Spleen (tissue), 11 donors: ENCODE measurements at regions not wholly inside any gene's neighbourhood (a gene's known extent, or its start where the extent isn't known, plus 50 kb on each side); places are given as distances from the start of the nearest gene placed in this dataset.

Source experiments
- DNase-seq: peaks from one replicate; pipeline ENCODE4 v3.0.0-alpha.2; 2020
- H3K27ac ChIP-seq, 8 donors: fragments of 200-600 bp; sonication (generic) in 7 of 8; 1 replicate in 4 of 8; 2 replicates in 4 of 8; pipeline versions ENCODE4 v1.5.0 to v1.8.0; 2016 to 2021; ENCODE audit warnings: inconsistent platforms in 4 of 8, mild to moderate bottlenecking in 4 of 8, moderate library complexity in 1 of 8
- H3K27me3 ChIP-seq, 7 donors: fragments of 200-600 bp; sonication (generic) in 6 of 7; replicated peaks in 1 of 7; 1 replicate in 4 of 7; 2 replicates in 3 of 7; pipeline versions ENCODE4 v1.5.0 to v1.8.0; 2016 to 2021; ENCODE audit warnings: inconsistent platforms in 3 of 7, mild to moderate bottlenecking in 1 of 7
- H3K36me3 ChIP-seq, 6 donors: fragments of 200-600 bp; sonication (generic) in 5 of 6; 1 replicate in 4 of 6; 2 replicates in 2 of 6; pipeline versions ENCODE4 v1.5.0 to v1.8.0; 2016 to 2021; ENCODE audit warnings: inconsistent platforms in 2 of 6
- H3K4me1 ChIP-seq, 6 donors: fragments of 200-600 bp; sonication (generic) in 5 of 6; 1 replicate in 3 of 6; 2 replicates in 3 of 6; pipeline versions ENCODE4 v1.5.0 to v1.8.0; 2016 to 2021; ENCODE audit warnings: inconsistent platforms in 3 of 6
- H3K4me3 ChIP-seq, 8 donors: fragments of 200-600 bp; sonication (generic) in 7 of 8; 1 replicate in 4 of 8; 2 replicates in 4 of 8; pipeline versions ENCODE4 v1.5.0 to v1.8.0; 2016 to 2021; ENCODE audit warnings: inconsistent platforms in 4 of 8, mild to moderate bottlenecking in 4 of 8, moderate library complexity in 2 of 8
- H3K9me3 ChIP-seq, 8 donors: fragments of 200-600 bp; sonication (generic) in 7 of 8; 1 replicate in 4 of 8; 2 replicates in 4 of 8; pipeline versions ENCODE4 v1.5.0 to v1.8.0; 2016 to 2021; ENCODE audit warnings: inconsistent platforms in 4 of 8
- POLR2A ChIP-seq, 3 donors: fragments of 450-650 bp; IDR thresholded peaks; one replicate each; pipeline ENCODE4 v1.5.1; 2017; ENCODE audit warnings: antibody characterized with exemption in 3 of 3, mild to moderate bottlenecking in 1 of 3
- POLR2AphosphoS5 ChIP-seq, 3 donors: sonication (generic); formaldehyde crosslinking; IDR thresholded peaks; one replicate each; pipeline ENCODE4 v1.5.1; 2017; ENCODE audit warnings: antibody characterized with exemption in 3 of 3
- WGBS, 5 donors: extraction: QIAGEN DNeasy Blood & Tissue Kit in 3 of 5; methylation state at CpG; one replicate each; pipeline versions ENCODE4 v1.1.5 to v1.1.7; 2013 to 2018; 5-methylcytosine and 5-hydroxymethylcytosine counted together
- intact Hi-C: fragments of 100-400 bp; cut with DNase I; formaldehyde crosslinking; loops from one replicate; pipeline ENCODE4 v1.15.0; 2023; ENCODE audit warnings: low total_unique reads
- TF ChIP-seq, protein P1 (sequence below), 11 experiments: fragments of 200-600 bp in 7 of 11; fragments of 450-650 bp in 4 of 11; sonication (generic) in 4 of 11; IDR thresholded peaks in 8 of 11; conservative IDR thresholded peaks in 3 of 11; 1 replicate in 7 of 11; 2 replicates in 4 of 11; pipeline versions ENCODE4 v1.4.0 to v1.8.0; 2016 to 2021; ENCODE audit warnings: antibody characterized with exemption in 11 of 11, inconsistent platforms in 4 of 11, mild to moderate bottlenecking in 1 of 11
- donor health status: healthy with polysubstance abuse.
- donor health status: DM: no; HTN: no; CAD: no; lungs with moderate emphysema.
- donor health status: DM: no; HTN: no; CAD: no.
- donor health status: Bipolar disorder and iron deficiency.
- donor health status: healthy.
- donor health status: DM: no; HTN: no; CAD: no.
- donor health status: DM: yes; HTN: yes; CAD: no.

DNA sequence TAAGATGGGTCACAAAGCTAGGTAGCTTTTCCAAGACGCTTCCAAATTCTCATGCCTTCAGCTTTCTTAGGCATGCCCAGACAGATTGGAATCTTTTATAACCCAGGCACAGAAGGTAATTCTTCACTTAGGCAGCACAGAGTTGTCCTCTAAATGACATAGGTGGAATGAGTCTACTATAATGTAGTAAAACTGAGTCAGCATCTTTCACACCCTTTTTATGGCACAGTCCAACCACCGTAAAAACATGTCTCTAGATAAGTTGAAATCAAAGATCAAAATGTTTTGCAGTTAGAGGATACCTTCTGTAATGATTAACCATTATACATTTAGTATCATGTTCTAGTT is 128.4 kb upstream of the FAT1 start:
- no peak for DNase-seq
- no peaks in the 10 kb centered on the region for H3K27me3 ChIP-seq
- H3K4me1 ChIP-seq, result no peaks in the 10 kb centered on the region
- no peak for TF ChIP-seq POLR2AphosphoS5 (IDR thresholded peaks at IDR 0.05)
- TF ChIP-seq POLR2A (IDR thresholded peaks at IDR 0.05), result no peak
- TF ChIP-seq, protein P1, sequence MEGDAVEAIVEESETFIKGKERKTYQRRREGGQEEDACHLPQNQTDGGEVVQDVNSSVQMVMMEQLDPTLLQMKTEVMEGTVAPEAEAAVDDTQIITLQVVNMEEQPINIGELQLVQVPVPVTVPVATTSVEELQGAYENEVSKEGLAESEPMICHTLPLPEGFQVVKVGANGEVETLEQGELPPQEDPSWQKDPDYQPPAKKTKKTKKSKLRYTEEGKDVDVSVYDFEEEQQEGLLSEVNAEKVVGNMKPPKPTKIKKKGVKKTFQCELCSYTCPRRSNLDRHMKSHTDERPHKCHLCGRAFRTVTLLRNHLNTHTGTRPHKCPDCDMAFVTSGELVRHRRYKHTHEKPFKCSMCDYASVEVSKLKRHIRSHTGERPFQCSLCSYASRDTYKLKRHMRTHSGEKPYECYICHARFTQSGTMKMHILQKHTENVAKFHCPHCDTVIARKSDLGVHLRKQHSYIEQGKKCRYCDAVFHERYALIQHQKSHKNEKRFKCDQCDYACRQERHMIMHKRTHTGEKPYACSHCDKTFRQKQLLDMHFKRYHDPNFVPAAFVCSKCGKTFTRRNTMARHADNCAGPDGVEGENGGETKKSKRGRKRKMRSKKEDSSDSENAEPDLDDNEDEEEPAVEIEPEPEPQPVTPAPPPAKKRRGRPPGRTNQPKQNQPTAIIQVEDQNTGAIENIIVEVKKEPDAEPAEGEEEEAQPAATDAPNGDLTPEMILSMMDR (IDR thresholded peaks at IDR 0.05 in 8 of 11, conservative IDR thresholded peaks at IDR 0.05 in 3 of 11), result no peak
- H3K4me3 ChIP-seq, result no peak overlapping the region
- intact Hi-C loops, result no loop called here
- H3K9me3 ChIP-seq, result peaks cover 0 to 22% (median 16%) of the 10 kb centered on the region in 8 donors
- H3K36me3 ChIP-seq, result no peaks in the 10 kb centered on the region
- WGBS, 5 donors, result 69 to 81% (median 74%) methylated on average over 2 of the region's 2 CpGs
- no peak overlapping the region for H3K27ac ChIP-seq

DNA sequence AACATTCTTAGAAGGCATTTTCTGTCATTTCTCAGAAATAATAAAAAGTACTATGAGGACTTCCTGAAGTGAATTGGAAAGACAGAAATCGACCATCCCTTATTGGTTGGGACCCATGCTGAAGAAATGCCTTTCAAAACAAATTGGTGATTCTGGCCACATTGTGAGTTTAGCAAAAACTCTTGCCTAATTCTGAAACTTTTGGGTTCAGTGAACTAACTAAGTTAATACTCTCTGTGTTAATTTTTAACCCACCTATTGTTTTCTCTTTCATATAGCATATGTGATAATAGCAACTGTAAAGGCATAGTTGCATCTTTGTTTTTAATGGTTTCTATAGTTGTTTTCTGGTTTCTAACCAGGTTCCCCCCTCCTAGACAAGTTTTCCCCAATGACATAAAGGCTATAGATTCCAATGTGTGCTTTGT is 129.3 kb upstream of the FAT1 start:
- TF ChIP-seq, protein P1 (IDR thresholded peaks at IDR 0.05 in 8 of 11, conservative IDR thresholded peaks at IDR 0.05 in 3 of 11), result no peak
- TF ChIP-seq POLR2A (IDR thresholded peaks at IDR 0.05), result no peak
- no peak for TF ChIP-seq POLR2AphosphoS5 (IDR thresholded peaks at IDR 0.05)
- intact Hi-C loops, result no loop called here
- no peak overlapping the region for H3K27ac ChIP-seq
- H3K9me3 ChIP-seq, result peaks cover 0 to 22% (median 13%) of the 10 kb centered on the region in 8 donors
- WGBS, 5 donors, result 14 to 35% (median 31%) methylated on average over 1 of the region's 1 CpG
- DNase-seq, result no peak
- H3K4me1 ChIP-seq, result no peaks in the 10 kb centered on the region
- no peaks in the 10 kb centered on the region for H3K36me3 ChIP-seq
- no peak overlapping the region for H3K4me3 ChIP-seq
- H3K27me3 ChIP-seq, result no peaks in the 10 kb centered on the region

DNA sequence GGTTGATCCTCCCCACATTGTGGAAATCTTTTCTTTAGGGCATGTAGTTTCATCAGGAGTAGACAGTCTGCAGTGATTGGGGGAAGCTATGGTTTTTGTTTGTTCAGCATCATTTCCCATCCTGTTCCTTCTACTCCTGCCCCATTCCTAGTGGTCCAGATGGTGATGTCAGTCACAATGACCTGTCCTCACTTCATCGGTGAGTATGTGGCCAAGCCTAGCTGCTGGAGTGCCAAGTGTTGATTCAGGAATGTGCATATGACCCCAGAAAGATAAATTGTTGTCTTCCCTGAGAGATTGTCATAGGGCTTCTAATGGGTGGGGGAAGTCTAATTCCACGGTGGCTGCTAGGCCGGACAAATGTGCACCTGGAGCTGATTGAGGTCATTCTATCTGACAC is 130.6 kb upstream of the FAT1 start:
- H3K27me3 ChIP-seq, result no peaks in the 10 kb centered on the region
- H3K4me1 ChIP-seq, result no peaks in the 10 kb centered on the region
- H3K4me3 ChIP-seq, result no peak overlapping the region
- H3K9me3 ChIP-seq, result peaks cover 0 to 22% (median 13%) of the 10 kb centered on the region in 8 donors
- intact Hi-C loops, result no loop called here
- TF ChIP-seq, protein P1 (IDR thresholded peaks at IDR 0.05 in 8 of 11, conservative IDR thresholded peaks at IDR 0.05 in 3 of 11), result no peak
- TF ChIP-seq POLR2AphosphoS5 (IDR thresholded peaks at IDR 0.05) (no peak), POLR2A (IDR thresholded peaks at IDR 0.05) (no peak)
- WGBS, 5 donors, result 78 to 86% (median 80%) methylated on average over 3 of the region's 3 CpGs
- H3K36me3 ChIP-seq, result no peaks in the 10 kb centered on the region
- DNase-seq, result no peak
- H3K27ac ChIP-seq, result no peak overlapping the region

DNA sequence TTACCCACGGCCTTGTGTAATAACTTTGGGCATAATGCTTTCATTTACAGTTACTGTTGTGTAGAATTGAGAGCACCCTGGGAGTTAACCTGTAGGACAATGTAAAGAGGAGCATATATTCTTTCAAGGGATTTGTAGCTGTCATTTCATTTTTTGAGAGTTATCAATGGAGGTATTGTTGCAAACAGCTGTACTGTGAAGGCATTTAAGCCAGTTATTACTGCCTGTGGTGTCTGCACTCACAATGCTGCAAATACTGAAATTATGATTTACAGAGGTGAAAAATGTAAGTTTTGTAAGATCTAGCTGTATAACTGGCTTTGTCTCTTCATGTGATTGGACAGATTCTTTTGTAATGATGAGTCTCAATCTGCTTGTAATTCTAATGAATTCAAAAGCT is 131.5 kb upstream of the FAT1 start:
- peaks cover 0 to 19% (median 11%) of the 10 kb centered on the region in 8 donors for H3K9me3 ChIP-seq
- no peak overlapping the region for H3K4me3 ChIP-seq
- no peaks in the 10 kb centered on the region for H3K27me3 ChIP-seq
- TF ChIP-seq POLR2A (IDR thresholded peaks at IDR 0.05), result no peak
- no peak for TF ChIP-seq POLR2AphosphoS5 (IDR thresholded peaks at IDR 0.05)
- TF ChIP-seq, protein P1 (IDR thresholded peaks at IDR 0.05 in 8 of 11, conservative IDR thresholded peaks at IDR 0.05 in 3 of 11), result no peak
- 82 to 91% (median 85%) methylated on average over 1 of the region's 1 CpG for WGBS, 5 donors
- H3K36me3 ChIP-seq, result no peaks in the 10 kb centered on the region
- intact Hi-C loops, result no loop called here
- no peak for DNase-seq
- H3K27ac ChIP-seq, result no peak overlapping the region
- no peaks in the 10 kb centered on the region for H3K4me1 ChIP-seq
